COLO829 (cell line): ENCODE measurements at regions not wholly inside any gene's neighbourhood (a gene's known extent, or its start where the extent isn't known, plus 50 kb on each side); places are given as distances from the start of the nearest gene placed in this dataset.
"Not testable (repeated sequence)": the region's sequence is repeated elsewhere in the genome, so short reads cannot be mapped to it uniquely, and the experiment has no call there.

Source experiments
- DNase-seq: peaks from one replicate; pipeline ENCODE4 v3.0.0; 2012; ENCODE audit warnings: low spot score

DNA sequence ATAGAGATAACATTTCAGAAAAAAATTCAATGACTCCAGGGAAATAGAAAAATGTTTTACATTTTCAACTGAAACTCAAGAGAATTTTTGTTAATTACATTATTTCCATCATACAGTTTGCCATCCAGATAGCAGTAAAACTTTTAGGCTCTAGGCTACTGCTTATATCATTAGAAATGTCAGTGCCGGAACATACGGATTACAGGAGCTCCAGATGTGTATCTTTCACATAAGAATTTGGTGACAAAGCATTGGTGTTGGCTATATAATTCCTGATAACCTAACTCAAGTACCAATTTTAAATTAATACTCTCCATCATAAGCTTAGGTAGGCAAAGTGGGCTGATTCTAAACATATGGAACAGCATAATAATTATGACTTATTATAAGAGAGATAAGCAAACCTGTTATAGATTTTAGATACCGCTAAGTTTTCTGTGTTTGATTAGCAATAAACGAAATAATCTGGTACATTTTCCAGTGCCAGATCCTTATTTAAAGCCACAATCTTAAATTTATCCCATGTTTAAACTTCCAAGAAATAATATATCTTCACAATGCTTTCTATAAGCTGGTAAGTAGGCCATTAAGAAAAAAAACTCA lies 637.9 kb downstream of the NXPH1 start:
- DNase-seq = no peak

DNA sequence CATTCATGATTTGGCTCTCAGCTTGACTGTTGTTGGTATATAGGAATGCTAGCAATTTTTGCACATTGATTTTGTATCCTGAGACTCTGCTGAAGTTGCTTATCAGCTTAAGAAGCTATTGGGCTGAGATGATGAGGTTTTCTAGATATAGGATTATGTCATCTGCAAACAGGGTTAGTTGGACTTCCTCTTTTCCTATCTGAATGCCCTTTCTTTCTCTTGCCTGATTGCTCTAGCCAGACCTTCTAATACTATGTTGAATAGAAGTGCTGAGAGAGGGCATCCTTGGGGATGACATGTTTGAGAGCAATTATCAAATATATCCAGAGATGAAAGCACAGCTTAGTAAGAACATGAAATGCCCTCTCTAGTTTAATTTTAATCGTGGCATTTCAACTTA lies 642.4 kb downstream of the NXPH1 start:
- DNase-seq = not testable (repeated sequence)

GRCh38 chr7:9082203-9082602 lies 648.8 kb downstream of the NXPH1 start:
- no peak for DNase-seq

DNA sequence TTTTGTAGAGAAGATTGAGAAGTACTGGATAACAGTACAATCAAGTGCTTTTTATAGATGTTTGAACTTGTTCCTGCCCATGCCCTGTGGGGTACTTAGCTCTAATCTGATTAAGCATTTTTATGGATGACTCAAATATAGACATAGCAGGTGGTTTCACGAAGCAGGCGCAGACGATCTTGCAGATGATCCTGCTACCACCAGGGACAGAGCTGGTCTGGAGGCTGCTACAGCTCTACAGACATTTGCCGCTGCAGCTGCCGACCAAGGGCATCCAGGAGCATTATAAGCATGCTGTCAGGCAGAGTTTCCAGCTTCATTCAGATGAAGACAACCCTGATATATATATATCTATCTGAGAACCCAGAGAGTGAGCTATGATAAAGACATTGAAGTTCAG lies 650.4 kb downstream of the NXPH1 start:
- DNase-seq = no peak

GRCh38 chr7:9091282-9091681 lies 657.9 kb downstream of the NXPH1 start:
- no peak for DNase-seq

GRCh38 chr7:9097565-9098060 lies 664.2 kb downstream of the NXPH1 start:
- DNase-seq = peak; percentile 66

DNA sequence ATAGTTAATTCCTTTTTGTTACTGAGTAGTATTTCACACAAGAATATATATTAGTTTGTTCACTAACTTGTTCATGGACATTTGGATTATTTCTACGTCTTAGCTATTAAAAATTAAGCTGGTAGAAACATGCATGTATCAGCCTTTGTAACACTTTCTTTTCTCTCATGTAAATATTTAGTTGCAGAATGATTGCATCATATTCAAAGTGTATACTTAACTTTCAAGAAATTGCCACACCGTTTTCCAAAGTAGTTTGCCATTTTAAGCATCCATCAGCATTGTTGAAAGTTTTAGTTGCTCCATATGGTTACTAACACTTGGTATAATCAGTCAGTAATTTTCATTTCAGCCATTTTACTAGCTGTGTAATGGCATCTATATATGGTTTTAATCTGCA lies 666.9 kb downstream of the NXPH1 start:
- DNase-seq = no peak

- DNase-seq = no peak
Observed at GRCh38 chr7:9102846-9103245, 669.4 kb downstream of the NXPH1 start.

DNA sequence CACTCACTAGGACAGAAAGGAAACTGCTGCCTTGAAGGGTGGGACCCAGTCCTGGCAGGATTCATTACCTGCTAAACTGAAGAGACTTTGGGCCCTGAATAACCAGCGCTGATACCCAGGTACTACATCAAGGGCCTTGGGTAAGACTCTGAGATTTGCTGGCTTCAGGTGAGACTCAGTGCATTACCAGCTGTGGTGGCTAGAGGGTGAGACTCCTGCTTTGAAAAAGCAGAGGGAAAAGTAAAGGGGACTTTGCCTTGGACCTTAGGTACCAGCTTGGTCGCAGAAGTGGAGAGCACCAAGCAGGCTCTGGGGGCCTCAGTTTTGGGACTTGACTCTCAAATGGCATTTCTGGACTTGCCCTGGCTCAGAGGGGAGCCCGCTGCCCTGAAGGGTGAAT lies 673.3 kb downstream of the NXPH1 start:
- DNase-seq = no peak

- DNase-seq = no peak
Observed at GRCh38 chr7:9120331-9120730, 686.9 kb downstream of the NXPH1 start.

DNA sequence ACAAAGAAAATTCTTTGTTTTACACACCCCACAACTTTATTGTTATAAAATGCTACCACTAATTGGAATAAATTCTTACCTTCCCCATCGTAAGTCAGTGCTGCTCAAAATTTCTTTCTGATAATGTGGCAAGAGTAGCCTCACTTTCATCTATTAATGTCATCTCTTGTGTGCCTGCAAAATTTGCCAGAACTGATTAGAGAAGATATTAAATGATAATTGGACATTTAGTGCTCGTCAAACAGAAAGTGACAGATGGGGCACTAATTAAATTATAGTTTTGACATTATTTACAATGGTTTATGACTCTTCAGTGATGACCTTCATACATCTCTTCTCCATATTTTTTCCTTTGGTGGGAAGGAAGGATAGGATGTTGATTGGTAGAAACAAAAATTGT lies 690.9 kb downstream of the NXPH1 start:
- DNase-seq = no peak

GRCh38 chr7:9125246-9125645 lies 691.8 kb downstream of the NXPH1 start:
- DNase-seq = no peak

DNA sequence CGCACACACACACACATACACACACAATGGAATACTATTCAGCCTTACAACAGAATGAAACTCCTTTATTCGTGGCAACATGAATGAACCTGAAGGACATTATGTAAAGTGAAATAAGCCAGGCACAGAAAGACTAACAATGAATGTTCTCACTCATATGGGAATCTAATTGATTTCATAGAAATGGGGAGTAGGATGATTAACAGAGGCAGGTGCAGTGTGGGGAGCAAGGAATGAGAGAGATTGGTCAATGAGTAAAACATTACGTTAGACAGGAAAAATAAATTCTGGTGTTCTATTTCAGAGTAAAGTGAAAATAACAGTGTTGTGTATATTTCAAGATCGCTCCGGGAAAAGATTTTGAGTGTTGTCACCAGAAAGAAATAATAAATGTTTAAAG lies 694.5 kb downstream of the NXPH1 start:
- DNase-seq = no peak

- no peak for DNase-seq
Observed at GRCh38 chr7:9148687-9149086, 715.3 kb downstream of the NXPH1 start.

- no peak for DNase-seq
Observed at GRCh38 chr7:9149499-9150082, 716.2 kb downstream of the NXPH1 start.

- DNase-seq = not testable (repeated sequence)
Observed at GRCh38 chr7:9163691-9164090, 730.3 kb downstream of the NXPH1 start.

GRCh38 chr7:9175871-9176270 lies 742.5 kb downstream of the NXPH1 start:
- DNase-seq = peak; percentile 79

DNA sequence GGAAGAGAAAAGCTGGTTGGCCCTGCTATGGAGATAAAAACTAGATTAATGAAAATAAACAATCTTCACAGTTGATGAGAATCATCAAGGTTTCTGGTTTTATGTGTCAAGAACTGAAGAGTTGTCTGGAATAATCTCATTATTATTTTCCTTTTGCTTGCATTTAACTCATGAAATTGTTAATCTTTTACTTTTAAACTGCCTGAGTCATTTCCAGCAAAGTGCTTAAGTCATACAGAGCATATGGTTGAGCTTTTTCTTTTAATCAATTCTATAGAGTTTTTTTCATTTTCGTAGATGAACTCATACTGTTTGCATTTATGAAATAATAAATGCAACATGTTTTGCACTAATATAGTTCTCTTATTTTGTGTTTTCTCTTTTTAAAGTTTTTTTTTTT lies 747.9 kb downstream of the NXPH1 start:
- no peak for DNase-seq

- DNase-seq = no peak
Observed at GRCh38 chr7:9186730-9187129, 753.3 kb downstream of the NXPH1 start.

DNA sequence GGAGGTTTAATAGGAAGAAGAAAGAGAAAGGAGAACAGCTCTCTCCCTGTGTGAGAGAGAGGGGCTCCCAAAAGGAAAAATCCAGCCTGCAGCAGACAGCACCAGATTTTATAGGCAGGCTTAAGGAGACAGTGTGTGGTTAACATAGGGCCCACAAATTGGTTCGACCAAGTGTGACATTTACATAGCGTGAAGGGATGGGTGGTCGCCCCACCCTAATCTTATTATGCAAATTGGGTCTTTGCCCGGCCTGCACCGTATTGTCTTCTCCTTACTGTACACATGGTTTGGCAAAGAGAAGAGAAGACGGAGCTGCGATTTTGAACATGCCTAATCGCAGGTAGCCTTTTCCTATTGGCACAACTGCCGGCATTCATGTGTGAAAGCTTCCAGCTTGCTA lies 756.3 kb downstream of the NXPH1 start:
- no peak for DNase-seq

DNA sequence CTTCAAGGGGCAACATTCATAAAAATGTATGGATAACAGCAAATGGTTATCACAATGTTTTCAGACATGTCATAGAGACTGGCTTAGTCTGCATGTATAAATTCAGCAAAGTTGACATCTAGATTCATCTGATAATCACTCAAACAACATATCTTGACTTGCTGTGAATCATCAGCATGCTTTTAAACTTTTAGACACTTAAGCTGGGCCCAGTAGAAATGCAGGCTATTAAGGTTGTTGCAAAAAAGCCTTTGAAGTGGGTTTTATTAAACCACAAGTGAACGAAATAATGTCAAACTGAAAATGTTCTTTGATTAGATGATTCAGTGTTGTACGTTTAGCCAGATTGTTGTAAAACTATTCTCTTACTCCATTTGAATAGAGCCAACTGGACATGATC lies 759.6 kb downstream of the NXPH1 start:
- DNase-seq = peak; percentile 54

GRCh38 chr7:9200626-9201025 lies 767.2 kb downstream of the NXPH1 start:
- DNase-seq = no peak

- no peak for DNase-seq
Observed at GRCh38 chr7:9201928-9202327, 768.5 kb downstream of the NXPH1 start.

- no peak for DNase-seq
Observed at GRCh38 chr7:9204571-9204970, 771.2 kb downstream of the NXPH1 start.
